Dedifferentiated amniotic fluid mesenchymal stem cell (primary cell): ENCODE measurements at regions not wholly inside any gene's neighbourhood (a gene's known extent, or its start where the extent isn't known, plus 50 kb on each side); places are given as distances from the start of the nearest gene placed in this dataset.

Experiments
- DNase-seq: peaks from one replicate; pipeline ENCODE4 v3.0.0-alpha.2; 2016; ENCODE audit errors: extremely low spot score

DNA sequence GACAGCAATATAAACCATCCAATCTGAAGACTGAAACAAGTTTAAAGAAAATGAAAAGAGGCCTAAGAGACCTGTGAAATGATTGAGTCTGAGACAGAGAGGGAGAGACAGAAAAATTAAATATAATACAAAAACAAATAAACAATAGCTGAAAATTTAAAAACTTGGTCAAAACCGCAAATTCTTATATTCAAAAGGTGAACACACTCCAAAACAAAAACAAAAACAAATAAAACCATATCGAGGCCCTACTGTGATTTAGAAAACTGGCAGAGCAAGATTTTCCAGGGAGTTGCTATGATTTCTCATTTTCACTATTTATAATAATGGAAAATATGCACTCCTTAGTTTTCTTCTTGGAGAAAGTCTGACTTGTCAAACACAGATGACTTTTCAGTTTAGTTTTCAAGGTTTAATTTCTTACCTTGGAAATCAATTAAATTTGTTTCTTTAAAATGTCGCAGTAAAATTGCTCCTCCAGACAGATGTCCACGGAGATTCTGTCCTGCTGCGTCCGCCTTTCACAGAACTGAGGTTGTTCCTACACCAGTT is 1420.3 kb downstream of the UQCRFS1 start:
- DNase-seq: no peak

DNA sequence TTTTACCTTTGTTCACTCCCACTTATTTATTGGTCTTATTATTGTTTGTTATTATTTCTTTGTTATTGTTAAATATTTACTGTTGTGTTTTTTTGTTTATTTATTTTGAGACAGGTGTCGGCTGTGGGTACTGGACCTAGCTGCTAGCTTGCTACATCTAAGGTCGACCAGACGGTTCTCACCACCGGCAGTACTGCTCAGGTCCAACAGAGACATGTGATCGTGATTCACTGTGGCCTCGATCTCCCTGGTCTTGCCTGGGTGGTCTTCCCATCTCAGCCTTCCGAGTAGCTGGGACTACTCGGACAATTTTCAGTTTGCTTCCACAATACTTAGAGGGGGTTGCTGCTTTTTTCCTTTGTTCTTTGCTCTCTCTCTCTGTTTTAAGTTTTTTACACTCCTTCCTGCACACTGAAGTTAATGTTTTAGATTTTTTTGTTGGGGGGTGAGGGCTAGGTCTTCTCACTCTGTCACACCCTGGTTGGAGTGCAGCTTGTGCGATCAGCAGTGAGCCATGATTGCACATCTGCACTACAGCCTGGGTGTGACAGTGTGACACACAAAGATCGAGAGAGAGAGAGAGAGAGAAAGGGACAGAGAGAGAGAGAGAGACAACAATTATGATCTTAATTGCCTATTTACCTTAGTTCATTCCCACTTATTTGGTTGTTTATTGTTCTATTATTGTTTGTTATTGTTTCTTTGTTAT is 1432.4 kb downstream of the UQCRFS1 start:
- DNase-seq: no peak

DNA sequence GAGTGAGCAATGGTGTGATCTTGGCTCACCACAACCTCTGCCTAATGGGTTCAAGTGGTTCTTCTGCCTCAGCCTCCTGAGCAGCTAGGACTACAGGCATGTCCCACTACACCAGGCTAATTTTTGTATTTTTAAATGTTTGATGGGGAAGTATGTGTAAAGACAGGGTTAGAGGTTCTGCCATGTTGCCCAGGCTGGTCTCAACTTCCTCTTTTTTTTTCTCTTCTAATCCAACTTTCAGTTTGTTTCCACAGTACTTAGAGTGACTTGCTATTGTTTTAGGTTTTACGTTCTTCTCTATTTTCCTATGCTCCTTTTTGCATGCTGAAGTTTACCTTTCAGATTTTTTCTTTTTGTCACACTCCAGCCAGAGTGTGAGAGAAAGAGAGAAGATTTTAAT is 1433.0 kb downstream of the UQCRFS1 start:
- DNase-seq: no peak

DNA sequence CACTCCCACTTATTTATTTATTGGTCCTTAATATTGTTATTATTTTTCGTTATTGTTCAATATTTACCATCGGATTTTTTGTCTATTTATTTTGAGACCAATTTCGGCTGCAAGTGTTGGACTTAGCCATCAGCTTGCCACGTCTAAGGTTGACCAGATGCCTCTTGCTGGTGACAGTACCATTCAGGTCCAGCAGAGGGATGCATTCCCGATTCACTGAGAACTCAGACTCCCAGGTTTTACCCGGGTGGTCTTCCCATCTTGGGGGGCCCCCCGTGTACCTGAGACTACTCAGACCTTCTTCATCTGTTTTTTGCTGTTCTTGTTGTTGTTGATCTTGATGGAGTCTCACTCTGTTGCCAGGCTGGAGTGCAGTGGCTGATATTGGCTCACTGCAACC is 1435.2 kb downstream of the UQCRFS1 start:
- no peak for DNase-seq

DNA sequence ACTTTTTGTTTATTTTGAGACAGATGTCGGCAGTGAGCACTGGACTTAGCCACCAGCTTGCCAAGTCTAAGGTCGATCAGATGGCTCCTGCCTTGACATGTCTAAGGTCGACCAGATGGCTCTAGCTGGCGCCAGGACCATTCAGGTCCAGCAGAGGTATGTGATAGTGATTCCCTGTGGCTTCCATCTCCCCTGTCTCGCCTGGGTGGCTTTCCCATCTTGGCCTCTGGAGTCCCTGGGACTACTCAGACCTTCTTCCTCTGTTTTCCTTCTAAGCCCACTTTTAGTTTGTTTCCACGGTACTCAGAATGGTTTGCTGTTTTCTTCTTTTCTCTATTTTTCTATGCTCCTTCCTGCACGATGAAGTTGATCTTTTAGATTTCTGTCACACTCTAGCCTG is 1435.7 kb downstream of the UQCRFS1 start:
- no peak for DNase-seq

DNA sequence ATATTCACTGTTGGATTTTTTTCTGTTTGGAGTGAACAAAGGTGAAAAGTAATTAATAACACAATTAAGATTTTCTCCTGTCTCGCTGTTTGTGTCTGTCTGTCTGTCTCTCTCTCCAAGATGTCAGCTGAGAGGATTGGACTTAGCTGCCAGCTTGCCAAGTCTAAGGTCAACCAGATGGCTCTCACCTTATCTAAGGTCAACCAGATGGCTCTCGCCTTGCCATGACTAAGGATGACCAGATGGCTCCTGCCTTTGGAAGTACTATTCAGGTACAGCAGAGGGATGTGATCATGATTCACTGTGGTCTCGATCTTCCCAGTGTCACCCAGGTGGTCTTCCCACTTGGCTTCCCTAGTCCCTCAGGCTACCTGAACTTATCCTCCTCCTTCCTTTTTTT is 1436.4 kb downstream of the UQCRFS1 start:
- no peak for DNase-seq

DNA sequence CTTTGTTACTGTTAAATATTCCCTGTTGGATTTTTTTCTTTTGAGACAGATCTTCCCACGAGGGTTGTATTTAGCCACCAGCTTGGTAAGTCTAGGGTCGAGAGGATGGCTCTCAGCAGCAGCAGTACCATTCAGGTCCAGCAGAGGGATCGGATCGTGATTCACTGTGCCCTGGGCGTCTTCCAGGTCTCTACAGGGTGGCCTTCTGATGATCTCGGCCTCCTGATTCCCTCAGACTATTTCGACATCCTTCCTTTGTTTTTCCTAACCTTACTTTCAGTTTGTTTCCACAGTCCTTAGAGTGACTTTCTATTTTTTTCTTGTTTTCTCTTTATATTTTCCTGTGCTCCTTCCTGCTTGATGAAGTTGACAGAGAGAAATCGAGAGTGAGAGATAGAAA is 1436.9 kb downstream of the UQCRFS1 start:
- DNase-seq: no peak

DNA sequence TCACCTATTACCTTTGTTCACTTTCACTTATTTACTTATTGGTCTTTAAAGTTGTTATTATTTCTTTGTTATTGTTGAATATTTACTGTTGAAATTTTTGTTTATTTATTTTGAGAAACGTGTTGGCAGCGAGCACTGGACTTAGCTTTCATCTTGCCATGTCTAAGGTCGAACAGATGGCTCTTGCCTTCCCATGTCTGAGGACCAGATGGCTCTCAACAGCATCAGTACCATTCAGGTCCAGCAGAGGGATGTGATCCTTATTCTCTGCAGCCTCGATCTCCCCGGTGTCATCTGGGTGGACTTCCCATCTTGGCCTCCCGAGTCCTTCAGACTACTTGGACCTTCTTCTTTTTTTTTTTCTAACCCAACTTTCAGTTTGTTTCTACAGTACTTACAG is 1437.6 kb downstream of the UQCRFS1 start:
- DNase-seq: no peak

DNA sequence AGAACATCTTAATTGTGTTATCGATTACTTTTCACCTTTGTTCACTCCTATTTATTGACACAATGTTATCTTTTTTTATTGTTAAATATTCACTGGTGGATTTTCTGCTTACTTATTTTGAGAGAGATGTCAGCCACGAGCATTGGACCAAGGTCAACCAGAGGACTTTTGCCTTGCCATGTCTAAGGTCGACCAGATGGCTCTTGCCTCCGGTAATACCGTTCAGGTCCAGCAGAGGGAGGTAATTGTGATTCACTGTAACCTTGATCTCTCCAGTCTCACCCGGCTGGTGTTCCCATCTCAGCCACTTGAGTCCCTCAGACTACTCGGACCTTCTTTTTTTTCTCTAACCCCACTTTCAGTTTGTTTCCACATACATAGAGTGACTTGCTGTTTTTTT is 1438.1 kb downstream of the UQCRFS1 start:
- no peak for DNase-seq

DNA sequence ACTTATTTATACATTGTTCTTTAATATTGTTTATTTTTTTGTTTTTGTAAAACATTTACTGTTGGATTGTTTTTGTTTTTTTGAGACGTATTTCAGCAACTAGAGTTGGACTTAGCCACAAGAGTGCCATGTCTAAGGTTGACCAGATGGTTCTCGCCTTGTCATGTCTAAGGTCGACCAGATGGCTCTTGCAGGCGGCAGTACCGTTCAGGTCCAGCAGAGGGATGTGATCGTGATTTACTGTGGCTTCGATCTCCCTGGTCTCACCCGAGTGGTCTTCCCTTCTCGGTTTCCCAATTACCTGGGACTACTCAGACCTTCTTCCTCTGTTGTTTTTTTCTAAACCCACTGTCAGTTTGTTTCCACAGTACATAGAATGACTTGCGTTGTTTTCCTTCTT is 1438.6 kb downstream of the UQCRFS1 start:
- no peak for DNase-seq

DNA sequence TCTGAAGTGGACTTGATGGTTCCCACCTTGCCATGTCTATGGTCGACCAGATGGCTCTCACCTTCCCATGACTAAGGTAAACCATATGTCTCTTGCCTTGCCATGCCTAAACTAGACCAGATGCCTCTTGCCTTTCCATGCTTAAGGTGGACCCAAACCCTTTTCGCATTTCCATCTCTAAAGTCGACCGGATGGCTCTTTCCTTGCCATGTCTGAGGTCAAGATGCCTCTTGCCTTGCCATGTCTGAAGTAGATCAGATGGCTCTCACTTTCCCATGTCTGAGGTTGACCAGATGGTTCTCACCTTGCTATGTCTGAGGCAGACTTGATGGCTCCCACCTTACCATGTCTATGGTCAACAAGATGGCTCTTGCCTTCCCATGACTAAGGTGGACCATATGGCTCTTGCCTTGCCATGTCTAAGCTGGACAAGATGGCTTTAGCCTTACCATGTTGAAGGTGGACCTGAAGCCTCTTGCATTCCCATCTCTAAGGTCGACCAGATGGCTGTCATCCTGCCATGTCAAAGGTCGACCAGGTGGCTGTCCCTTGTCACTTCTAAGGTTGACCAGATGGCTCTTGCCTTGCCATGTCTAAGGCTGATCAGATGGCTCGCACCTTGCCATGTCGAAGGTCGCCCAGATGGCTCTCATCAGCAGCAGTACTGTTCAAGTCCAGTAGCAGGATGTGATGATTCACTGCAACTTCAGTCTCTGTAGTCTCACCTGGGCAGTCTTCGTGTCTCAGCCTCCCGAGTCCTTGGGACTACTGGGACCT is 1439.4 kb downstream of the UQCRFS1 start:
- no peak for DNase-seq

DNA sequence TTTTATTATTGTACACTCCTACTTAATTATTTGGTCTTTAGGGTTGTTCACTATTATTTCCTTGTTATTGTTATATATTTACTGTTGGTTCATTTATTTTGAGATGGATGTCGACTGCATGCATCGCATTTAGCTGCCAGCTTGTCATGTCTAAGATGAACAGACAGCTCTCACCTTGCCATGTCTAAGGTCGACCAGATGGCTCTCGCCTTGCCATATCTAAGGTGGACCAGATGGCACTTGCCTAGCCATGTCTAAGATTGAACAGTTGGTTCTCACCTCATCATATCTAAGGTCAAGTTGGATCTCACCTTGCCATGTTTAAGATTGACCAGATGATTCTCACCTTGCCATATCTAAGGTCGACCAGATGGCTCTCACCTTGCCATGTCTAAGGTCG is 1440.9 kb downstream of the UQCRFS1 start:
- DNase-seq: no peak

DNA sequence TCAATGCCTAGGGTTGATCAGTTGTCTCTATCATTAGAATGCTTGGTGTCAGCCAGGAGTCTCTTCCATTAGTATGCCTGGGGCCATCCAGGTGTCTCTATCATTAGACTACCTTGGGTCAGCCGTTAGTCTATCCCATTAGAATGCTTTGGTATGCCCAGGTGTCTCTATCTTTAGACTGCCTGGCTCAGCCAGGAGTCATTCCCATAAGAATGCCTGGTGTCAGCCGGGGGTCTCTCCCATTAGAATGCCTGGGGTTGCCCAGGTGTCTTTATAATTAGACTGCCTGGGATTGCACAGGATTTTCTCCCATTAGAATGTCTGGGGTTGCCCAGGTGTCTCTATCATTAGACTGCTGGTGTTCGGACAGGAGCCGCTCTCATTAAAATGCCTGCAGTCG is 1442.9 kb downstream of the UQCRFS1 start:
- no peak for DNase-seq

DNA sequence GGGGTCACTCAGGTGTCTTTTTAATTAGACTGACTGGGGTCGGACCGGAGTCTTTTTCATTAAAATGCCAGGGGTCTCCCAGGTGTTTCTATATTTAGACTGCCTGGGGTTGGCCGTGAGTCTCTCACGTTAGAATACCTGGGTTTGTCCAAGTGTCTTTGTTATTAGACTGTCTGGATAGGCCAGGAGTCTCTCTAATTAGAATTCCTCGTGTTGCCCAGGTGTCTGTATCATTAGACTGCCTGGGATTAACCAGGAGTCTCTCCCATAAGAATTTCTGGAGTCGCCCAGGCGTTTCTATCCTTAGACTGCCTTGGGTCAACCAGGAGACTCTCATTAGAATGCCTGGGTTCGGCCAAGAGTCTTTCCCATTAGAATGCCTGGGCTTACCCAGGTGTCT is 1445.7 kb downstream of the UQCRFS1 start:
- no peak for DNase-seq

DNA sequence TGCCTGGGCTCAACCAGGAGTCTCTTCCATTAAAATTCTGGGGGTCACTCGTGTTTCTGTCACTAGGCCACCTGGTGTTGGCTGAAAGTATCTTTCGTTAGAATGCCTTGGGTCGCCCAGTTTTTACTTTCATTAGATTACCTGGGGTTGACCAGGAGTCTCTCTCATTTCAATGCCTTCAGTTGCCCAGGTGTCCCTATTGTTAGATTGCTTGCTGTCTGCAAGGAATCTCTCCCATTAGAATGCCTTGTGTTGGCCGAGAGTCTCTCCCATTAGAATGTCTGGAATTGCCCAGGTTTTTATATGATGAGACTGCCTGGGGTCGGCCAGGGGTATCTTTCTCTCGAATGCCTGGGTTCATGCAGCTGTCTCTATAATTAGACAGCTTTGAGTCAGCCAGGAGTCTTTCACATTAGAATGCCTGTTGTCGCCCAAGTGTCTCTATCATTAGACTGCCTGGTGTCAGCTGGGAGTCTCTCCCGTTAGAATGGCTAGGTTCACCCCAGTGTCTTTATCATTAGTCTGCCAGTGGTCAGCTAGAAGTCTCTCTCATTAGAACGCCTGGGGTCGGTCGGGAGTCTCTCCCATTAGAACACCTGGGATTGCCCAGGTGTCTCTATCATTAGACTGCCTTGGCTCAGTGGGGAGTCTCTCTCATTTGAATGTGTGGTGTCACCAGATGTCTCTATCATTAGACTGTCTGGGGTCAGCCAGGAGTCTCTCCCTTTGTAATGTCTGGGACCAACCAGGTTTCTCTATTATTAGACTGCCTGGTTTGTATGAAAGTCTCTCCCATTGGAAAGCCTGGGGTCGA is 1446.8 kb downstream of the UQCRFS1 start:
- DNase-seq: no peak

DNA sequence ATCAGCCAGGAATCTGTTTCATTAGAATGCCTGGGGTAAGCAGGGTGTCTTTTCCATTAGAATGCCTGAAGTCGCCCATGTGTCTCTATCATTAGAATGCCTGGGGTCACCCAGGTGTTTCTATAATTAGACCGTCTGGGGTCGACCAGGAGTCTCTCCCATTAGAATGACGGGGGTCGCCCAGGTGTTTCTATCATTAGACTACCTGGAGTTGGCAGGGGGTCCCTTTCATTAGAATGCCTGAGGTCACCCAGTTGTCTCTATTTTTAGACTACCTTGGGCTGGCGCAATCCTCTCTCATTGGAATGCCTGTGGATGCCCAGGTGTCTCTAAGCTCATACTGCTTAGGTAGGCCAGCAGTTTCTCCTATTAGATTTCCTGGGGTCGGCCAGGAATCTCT is 1447.6 kb downstream of the UQCRFS1 start:
- DNase-seq: no peak

DNA sequence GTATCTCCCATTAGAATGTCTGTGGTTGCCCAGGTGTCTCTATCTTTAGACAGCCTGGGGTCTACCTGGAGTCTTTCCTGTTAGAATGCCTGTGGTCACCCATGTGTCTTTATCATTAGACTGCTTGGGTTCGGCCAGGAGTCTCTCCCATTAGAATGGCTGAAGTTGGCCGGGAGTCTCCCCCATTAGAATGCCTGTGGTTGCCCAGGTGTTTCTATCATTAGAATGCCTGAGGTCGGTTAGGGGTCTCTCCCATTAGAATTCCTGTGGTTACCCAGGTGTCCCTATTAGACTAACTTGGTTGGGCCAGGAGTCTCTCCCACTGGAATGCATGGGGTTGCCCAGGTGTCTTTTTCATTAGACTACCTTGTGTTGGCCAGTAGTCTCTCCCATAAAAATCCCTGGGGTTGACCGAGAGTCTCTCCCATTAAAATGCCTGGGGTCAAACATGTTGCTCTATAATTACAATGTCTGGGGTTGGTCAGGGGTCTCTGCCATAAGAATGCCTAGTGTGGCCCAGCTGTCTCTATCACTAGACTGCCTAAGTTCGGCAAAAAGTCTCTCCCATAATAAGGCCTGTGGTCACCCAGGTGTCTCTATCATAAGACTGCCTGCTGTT is 1448.7 kb downstream of the UQCRFS1 start:
- no peak for DNase-seq

DNA sequence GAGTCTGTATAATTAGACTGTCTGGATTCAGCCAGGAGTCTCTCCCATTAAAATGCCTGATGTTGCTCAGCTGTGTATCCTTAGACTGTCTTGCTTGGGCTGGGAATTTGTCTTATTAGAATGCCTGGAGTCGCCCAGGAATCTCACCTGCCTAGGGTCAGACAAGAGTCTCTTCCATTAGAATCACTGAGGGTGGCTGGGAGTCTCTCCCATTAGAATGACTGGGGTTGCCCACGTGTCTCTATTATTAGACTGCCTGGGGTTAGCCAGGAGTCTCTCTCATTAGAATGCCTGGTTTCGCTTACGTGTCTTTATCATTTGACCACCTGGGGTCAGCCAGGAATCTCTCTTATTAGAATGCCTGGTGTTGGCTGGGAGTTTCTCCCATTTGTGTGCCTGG is 1450.0 kb downstream of the UQCRFS1 start:
- no peak for DNase-seq

DNA sequence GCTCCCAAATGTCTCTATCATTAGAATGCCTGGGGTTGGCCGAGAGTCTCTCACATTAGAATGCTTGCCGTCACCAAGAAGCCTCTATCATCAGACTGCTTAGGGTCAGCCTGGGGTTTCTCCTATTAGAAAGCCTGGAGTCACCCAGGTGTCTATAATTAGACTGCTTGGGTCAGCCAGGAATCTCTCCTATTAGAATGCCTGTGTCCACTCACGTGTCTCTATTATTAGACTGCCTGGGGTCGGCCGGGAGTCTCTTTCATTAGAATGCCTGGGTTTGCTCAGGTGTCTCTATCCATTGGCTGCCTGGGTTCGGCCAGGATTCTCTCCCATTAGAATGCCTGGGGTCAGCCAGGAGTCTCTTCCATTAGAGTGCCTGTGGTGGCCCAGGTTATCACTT is 1453.1 kb downstream of the UQCRFS1 start:
- no peak for DNase-seq

DNA sequence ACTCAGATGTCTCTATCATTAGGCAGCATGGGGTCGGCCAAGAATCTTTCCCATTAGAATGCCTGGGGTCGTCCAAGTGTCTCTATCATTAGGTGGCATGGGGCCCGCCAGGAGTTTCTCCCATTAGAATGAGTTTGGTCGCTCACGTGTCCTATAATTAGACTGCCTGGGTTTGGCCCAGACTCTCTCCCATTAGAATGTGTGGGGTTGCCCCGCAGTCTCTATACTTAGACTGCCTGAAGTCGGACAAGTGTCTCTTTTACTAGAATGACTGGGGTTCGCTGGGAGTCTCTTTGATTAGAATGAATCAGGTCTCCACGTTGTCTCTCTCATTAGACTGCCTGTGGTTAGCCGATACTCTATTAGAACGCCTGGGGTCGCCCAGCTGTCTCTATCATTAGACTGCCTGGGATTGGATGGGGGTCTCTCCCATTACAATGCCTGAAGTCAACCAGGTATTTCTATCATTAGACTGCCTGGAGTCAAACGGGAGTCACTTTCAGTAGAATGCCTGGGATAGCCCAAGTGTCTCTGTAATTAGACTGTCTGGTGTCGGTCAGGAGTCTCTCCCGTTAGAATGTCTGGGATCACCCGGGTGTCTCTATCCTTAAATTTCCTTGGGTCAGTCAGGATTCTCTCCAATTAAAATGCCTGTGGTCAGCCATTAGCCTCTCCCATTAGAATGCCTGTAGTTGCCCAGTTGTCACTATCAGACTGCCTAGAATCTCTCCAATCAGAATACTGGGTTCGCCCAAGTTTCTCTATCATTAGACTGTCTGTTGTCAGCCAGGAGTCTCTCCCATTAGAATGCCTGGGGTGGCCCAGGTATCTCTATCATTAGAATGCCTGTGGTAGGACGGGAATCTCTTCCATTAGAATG is 1454.1 kb downstream of the UQCRFS1 start:
- DNase-seq: no peak

DNA sequence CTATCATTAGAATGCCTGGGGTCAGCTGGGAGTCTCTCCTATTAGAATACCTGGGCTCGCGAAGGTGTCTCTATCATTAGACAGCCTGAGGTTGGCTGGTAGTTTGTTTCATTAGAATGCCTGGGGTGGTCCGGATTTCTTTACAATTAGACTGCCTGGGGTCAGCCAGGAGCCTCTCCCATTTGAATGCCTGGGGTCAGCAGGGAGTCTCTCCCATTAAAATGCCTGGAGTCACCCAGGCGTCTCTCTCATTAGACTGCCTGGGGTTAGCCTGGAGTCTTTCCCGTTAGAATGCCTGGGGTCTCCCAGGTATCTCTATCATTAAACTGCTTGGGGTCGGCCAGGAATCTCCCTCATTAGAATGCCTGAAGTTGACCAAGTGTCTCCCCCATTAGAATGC is 1458.3 kb downstream of the UQCRFS1 start:
- DNase-seq: no peak
